HepG2 (cell line): ENCODE measurements at regions not wholly inside any gene's neighbourhood (a gene's known extent, or its start where the extent isn't known, plus 50 kb on each side); places are given as distances from the start of the nearest gene placed in this dataset.

Experiments used
- ATAC-seq: fragments of 200-7000 bp; cut with Tn5 transposase; 3 replicates; pipeline ENCODE4 v1.9.1; 2020; ENCODE audit warnings: mild to moderate bottlenecking, moderate library complexity
- BruUV-seq: library from RNA; stranded (reverse); fragments of 400-500 nt; replicated peaks from 2 replicates; lab custom pipeline; 2021; lab: Mats Ljungman, UMichigan
- CTCF ChIA-PET: fragments of 300-600 bp; formaldehyde crosslinking; extraction: SDS; loops from one replicate; lab custom pipeline; 2021; ENCODE audit warnings: low total read pairs, inconsistent platforms, low intra/inter-chr PET ratio; lab: Yijun Ruan, JAX
- POLR2A ChIA-PET: fragments of 350-600 bp; sonication (Branson Sonifier 250); formaldehyde crosslinking; loops from one replicate; lab custom pipeline; 2020; ENCODE audit warnings: antibody characterized with exemption, inconsistent platforms; lab: Yijun Ruan, JAX
- DNase-seq: peaks from one replicate; pipeline ENCODE4 v3.0.0-alpha.2; 2015; ENCODE audit warnings: low spot score
- FAIRE-seq: peaks from 3 replicates; lab custom pipeline; 2011; peaks lifted over from hg19 to GRCh38; lab: Jason Lieb, UNC
- H2AFZ ChIP-seq: one replicate; pipeline ENCODE4 v1.6.1; 2011; ENCODE audit warnings: low read length, inconsistent platforms
- H3K27ac ChIP-seq: fragments of 300-600 bp; 3 replicates; pipeline ENCODE4 v1.8.0; 2011; ENCODE audit warnings: mixed run types, mild to moderate bottlenecking, mixed read lengths, low read length, inconsistent platforms; ENCODE audit not compliant: insufficient read depth; ENCODE audit errors: extremely low read length
- H3K27me3 ChIP-seq, 2 experiments: fragments of 200-600 bp in 1 of 2; 2 replicates in 1 of 2; 3 replicates in 1 of 2; pipeline versions ENCODE4 v1.6.0 to v1.8.0; 2011; ENCODE audit warnings: low read length in 2 of 2, mild to moderate bottlenecking in 2 of 2, moderate library complexity in 2 of 2, inconsistent platforms in 1 of 2; ENCODE audit not compliant: insufficient read depth in 2 of 2, control insufficient read depth in 1 of 2
- H3K36me3 ChIP-seq, 2 experiments: fragments of 200-600 bp in 1 of 2; replicated peaks in 1 of 2; 2 replicates in 1 of 2; 3 replicates in 1 of 2; pipeline versions ENCODE4 v1.5.1 to v1.8.0; 2011; ENCODE audit warnings: low read length in 2 of 2, inconsistent platforms in 1 of 2; ENCODE audit not compliant: insufficient read depth in 2 of 2, control insufficient read depth in 1 of 2
- H3K4me1 ChIP-seq: 2 replicates; pipeline ENCODE4 v1.5.1; 2012; ENCODE audit warnings: low read length, inconsistent platforms; ENCODE audit not compliant: insufficient read depth
- H3K4me2 ChIP-seq: 2 replicates; pipeline ENCODE4 v1.6.0; 2011; ENCODE audit warnings: low read depth, low read length, inconsistent platforms
- H3K4me3 ChIP-seq, 3 experiments: fragments of 200-600 bp in 1 of 3; sonication (generic), shearing (Covaris generic) in 1 of 3; replicated peaks in 1 of 3; 2 replicates each; pipeline ENCODE4 v1.5.1; 2011 to 2016; ENCODE audit warnings: low read length in 3 of 3, inconsistent platforms in 2 of 3, low read depth in 2 of 3, mild to moderate bottlenecking in 2 of 3, control low read depth in 1 of 3, mixed read lengths in 1 of 3; ENCODE audit not compliant: insufficient read depth in 1 of 3
- H3K79me2 ChIP-seq: one replicate; pipeline ENCODE4 v1.6.1; 2011; ENCODE audit warnings: low read length, inconsistent platforms; ENCODE audit not compliant: insufficient read depth
- H3K9ac ChIP-seq: 2 replicates; pipeline ENCODE4 v1.6.0; 2011; ENCODE audit warnings: mild to moderate bottlenecking, low read depth, low read length, inconsistent platforms; ENCODE audit not compliant: insufficient read depth
- H3K9me3 ChIP-seq: 2 replicates; pipeline ENCODE4 v1.5.1; 2012; ENCODE audit warnings: mild to moderate bottlenecking, low read length
- H4K20me1 ChIP-seq: 2 replicates; pipeline ENCODE4 v1.6.0; 2011; ENCODE audit warnings: inconsistent platforms, mild to moderate bottlenecking, low read length, moderate library complexity; ENCODE audit not compliant: insufficient read depth
- ATF7 ChIP-seq, 2 experiments: fragments of 450-650 bp in 1 of 2; sonication (generic) in 1 of 2; formaldehyde crosslinking in 1 of 2; IDR thresholded peaks; 2 replicates each; pipeline versions ENCODE4 v1.4.0 to v1.6.1; 2016 to 2020; ENCODE audit warnings: antibody characterized with exemption in 1 of 2, mild to moderate bottlenecking in 1 of 2, missing genetic modification reagents in 1 of 2
- CREB1 ChIP-seq, 2 experiments: fragments of 450-650 bp in 1 of 2; IDR thresholded peaks; 2 replicates each; pipeline ENCODE4 v1.6.1; 2016 to 2017; ENCODE audit warnings: control low read depth in 1 of 2, mild to moderate bottlenecking in 1 of 2, missing compliant biosample characterization in 1 of 2, missing genetic modification characterization in 1 of 2
- DMTF1 ChIP-seq: sonication (generic); formaldehyde crosslinking; IDR thresholded peaks from 2 replicates; pipeline ENCODE4 v1.4.0; 2020; ENCODE audit warnings: mild to moderate bottlenecking, missing genetic modification reagents
- HNRNPK ChIP-seq: fragments of 200-400 bp; formaldehyde crosslinking; IDR thresholded peaks from 2 replicates; pipeline ENCODE4 v1.6.1; 2018; ENCODE audit warnings: low read length, low read depth, moderate library complexity, mild to moderate bottlenecking; ENCODE audit not compliant: poor library complexity, severe bottlenecking
- JDP2 ChIP-seq: sonication (generic); formaldehyde crosslinking; IDR thresholded peaks from 2 replicates; pipeline ENCODE4 v1.8.1; 2022; ENCODE audit warnings: missing genetic modification reagents, borderline replicate concordance
- ZNF772 ChIP-seq: sonication (generic); formaldehyde crosslinking; IDR thresholded peaks from 2 replicates; pipeline ENCODE4 v1.5.0; 2020; ENCODE audit warnings: mild to moderate bottlenecking, missing genetic modification reagents
- WGBS: methylation state at CpG from one replicate; pipeline ENCODE4 v1.1.6; 2017; ENCODE audit warnings: low lambda C conversion rate; 5-methylcytosine and 5-hydroxymethylcytosine counted together
- in situ Hi-C: cut with HindIII; loops from 2 replicates; pipeline ENCODE4 v1.10.0; 2017; ENCODE audit warnings: low pct_unique_long_range_greater_than_20kb; ENCODE audit not compliant: extremely low pct_ligation_motif_present
- intact Hi-C: fragments of 100-400 bp; cut with micrococcal nuclease; formaldehyde crosslinking; loops from one replicate; pipeline ENCODE4 v1.10.0; 2022; ENCODE audit not compliant: unreplicated experiment
- TF ChIP-seq, protein P1 (sequence below): sonication (generic); formaldehyde crosslinking; IDR thresholded peaks from 2 replicates; pipeline ENCODE4 v1.4.0; 2020; ENCODE audit warnings: missing genetic modification reagents, mild to moderate bottlenecking, borderline replicate concordance

DNA sequence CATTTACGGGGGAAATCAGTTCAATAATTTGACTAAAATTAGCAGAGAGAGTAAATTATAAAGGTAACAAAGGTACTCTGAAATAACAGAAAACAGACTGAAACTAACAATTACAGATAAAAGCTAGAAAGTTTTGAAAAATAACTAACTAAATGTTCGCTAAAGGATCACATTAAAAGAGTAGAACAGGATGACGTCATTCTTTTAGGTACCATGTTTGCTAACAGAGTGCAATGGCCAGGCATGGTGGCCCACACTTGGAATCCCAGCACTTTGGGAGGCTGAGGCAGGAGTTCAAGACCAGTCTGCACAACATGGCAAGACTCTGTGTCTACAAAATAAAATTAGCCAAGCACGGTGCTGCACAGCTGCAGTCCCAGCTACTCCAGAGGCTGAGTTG is 212.3 kb upstream of the CDYL start:
- in situ Hi-C loops, result no loop called here
- H3K9me3 ChIP-seq, result no peaks in the 10 kb centered on the region
- DNase-seq (no peak), ATAC-seq (no peak), FAIRE-seq (no peak)
- CTCF ChIA-PET, result no interaction called here
- intact Hi-C loops, result no loop called here
- no peak overlapping the region for H2AFZ ChIP-seq
- no TSS peak for BruUV-seq
- 1% methylated on average over 4 of the region's 4 CpGs for whole genome bisulfite sequencing
- no peak overlapping the region for H3K4me2 ChIP-seq
- H3K36me3 ChIP-seq, result no peaks in the 10 kb centered on the region
- no peak overlapping the region for H3K4me3 ChIP-seq
- H3K4me1 ChIP-seq, result no peaks in the 10 kb centered on the region
- H4K20me1 ChIP-seq, result no peaks in the 10 kb centered on the region
- POLR2A ChIA-PET, result no interaction called here
- H3K9ac ChIP-seq, result no peak overlapping the region
- H3K27me3 ChIP-seq, result peaks cover 2 to 61% of the 10 kb centered on the region in 2 experiments; a peak in 4 of 5 replicates
- H3K79me2 ChIP-seq, result no peaks in the 10 kb centered on the region
- TF ChIP-seq CREB1 (IDR thresholded peaks at IDR 0.05), result peak; percentile 93
- TF ChIP-seq CREB1 (CRISPR knock-in tag; IDR thresholded peaks at IDR 0.05), result no peak
- TF ChIP-seq ZNF772 (CRISPR knock-in tag), result no peak
- TF ChIP-seq ATF7 (IDR thresholded peaks at IDR 0.05), result peak; percentile 100
- TF ChIP-seq ATF7 (CRISPR knock-in tag; IDR thresholded peaks at IDR 0.05), result no peak
- H3K27ac ChIP-seq, result no peak overlapping the region

GRCh38 chr6:4563156-4563555 is 213.0 kb upstream of the CDYL start:
- Histone ChIP-seq H3K9ac (no peak overlapping the region), H3K4me3 (no peak overlapping the region), H3K9me3 (no peaks in the 10 kb centered on the region), H4K20me1 (no peaks in the 10 kb centered on the region), H3K4me1 (no peaks in the 10 kb centered on the region), H3K4me2 (no peak overlapping the region), H3K27me3 (peaks cover 2 to 58% of the 10 kb centered on the region in 2 experiments; a peak in 4 of 5 replicates), H3K27ac (no peak overlapping the region), H3K36me3 (no peaks in the 10 kb centered on the region), H3K79me2 (no peaks in the 10 kb centered on the region), H2AFZ (no peak overlapping the region)
- ATAC-seq (no peak), FAIRE-seq (no peak), DNase-seq (no peak)
- POLR2A ChIA-PET, result no interaction called here
- WGBS, result 11% methylated on average over 5 of the region's 5 CpGs
- intact Hi-C loops (no loop called here), in situ Hi-C loops (no loop called here)
- TF ChIP-seq JDP2 (no peak), DMTF1 (no peak), HNRNPK (no peak)
- TF ChIP-seq, protein P1, sequence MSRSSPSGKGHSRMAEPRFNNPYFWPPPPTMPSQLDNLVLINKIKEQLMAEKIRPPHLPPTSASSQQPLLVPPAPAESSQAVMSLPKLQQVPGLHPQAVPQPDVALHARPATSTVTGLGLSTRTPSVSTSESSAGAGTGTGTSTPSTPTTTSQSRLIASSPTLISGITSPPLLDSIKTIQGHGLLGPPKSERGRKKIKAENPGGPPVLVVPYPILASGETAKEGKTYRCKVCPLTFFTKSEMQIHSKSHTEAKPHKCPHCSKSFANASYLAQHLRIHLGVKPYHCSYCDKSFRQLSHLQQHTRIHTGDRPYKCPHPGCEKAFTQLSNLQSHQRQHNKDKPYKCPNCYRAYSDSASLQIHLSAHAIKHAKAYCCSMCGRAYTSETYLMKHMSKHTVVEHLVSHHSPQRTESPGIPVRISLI (CRISPR knock-in tag), result no peak
- CTCF ChIA-PET, result no interaction called here
- no TSS peak for BruUV-seq
